Thyroid gland (tissue), 4 donors: ENCODE measurements at regions not wholly inside any gene's neighbourhood (a gene's known extent, or its start where the extent isn't known, plus 50 kb on each side); places are given as distances from the start of the nearest gene placed in this dataset.

ENCODE experiments used
- DNase-seq, 2 donors: peaks; one replicate each; pipeline ENCODE4 v3.0.0-alpha.2; 2019
- H3K27ac ChIP-seq, 3 donors: fragments of 200-600 bp; sonication (generic); 1 replicate in 2 of 3; 2 replicates in 1 of 3; pipeline ENCODE4 v1.5.1; 2016 to 2019; ENCODE audit warnings: mild to moderate bottlenecking in 1 of 3, moderate library complexity in 1 of 3
- H3K27me3 ChIP-seq: fragments of 200-600 bp; sonication (generic); one replicate; pipeline ENCODE4 v1.5.1; 2019
- H3K36me3 ChIP-seq, 2 donors: fragments of 200-600 bp; sonication (generic); one replicate each; pipeline ENCODE4 v1.5.1; 2016 to 2019
- H3K4me1 ChIP-seq, 2 donors: fragments of 200-600 bp; sonication (generic); one replicate each; pipeline ENCODE4 v1.5.1; 2017 to 2019
- H3K4me3 ChIP-seq, 3 donors: fragments of 200-600 bp; sonication (generic); replicated peaks in 1 of 3; 1 replicate in 2 of 3; 2 replicates in 1 of 3; pipeline ENCODE4 v1.5.1; 2016; ENCODE audit warnings: mild to moderate bottlenecking in 1 of 3
- H3K9me3 ChIP-seq: fragments of 200-600 bp; sonication (generic); one replicate; pipeline ENCODE4 v1.5.1; 2017
- CTCF ChIP-seq, 6 experiments: fragments of 200-600 bp in 3 of 6; fragments of 450-650 bp in 3 of 6; sonication (generic) in 3 of 6; IDR thresholded peaks; one replicate each; pipeline ENCODE4 v1.5.1; 2016 to 2019; ENCODE audit warnings: antibody characterized with exemption in 6 of 6, mild to moderate bottlenecking in 2 of 6, inconsistent platforms in 1 of 6, moderate library complexity in 1 of 6
- POLR2A ChIP-seq, 2 donors: fragments of 450-650 bp; IDR thresholded peaks; one replicate each; pipeline ENCODE4 v1.6.1; 2017; ENCODE audit warnings: antibody characterized with exemption in 2 of 2, mild to moderate bottlenecking in 2 of 2, moderate library complexity in 1 of 2
- WGBS, 2 donors: methylation state at CpG; one replicate each; pipeline ENCODE4 v1.1.5; 2017; 5-methylcytosine and 5-hydroxymethylcytosine counted together
- intact Hi-C: fragments of 100-400 bp; cut with DNase I; formaldehyde crosslinking; loops from one replicate; pipeline ENCODE4 v1.15.1; 2023

DNA sequence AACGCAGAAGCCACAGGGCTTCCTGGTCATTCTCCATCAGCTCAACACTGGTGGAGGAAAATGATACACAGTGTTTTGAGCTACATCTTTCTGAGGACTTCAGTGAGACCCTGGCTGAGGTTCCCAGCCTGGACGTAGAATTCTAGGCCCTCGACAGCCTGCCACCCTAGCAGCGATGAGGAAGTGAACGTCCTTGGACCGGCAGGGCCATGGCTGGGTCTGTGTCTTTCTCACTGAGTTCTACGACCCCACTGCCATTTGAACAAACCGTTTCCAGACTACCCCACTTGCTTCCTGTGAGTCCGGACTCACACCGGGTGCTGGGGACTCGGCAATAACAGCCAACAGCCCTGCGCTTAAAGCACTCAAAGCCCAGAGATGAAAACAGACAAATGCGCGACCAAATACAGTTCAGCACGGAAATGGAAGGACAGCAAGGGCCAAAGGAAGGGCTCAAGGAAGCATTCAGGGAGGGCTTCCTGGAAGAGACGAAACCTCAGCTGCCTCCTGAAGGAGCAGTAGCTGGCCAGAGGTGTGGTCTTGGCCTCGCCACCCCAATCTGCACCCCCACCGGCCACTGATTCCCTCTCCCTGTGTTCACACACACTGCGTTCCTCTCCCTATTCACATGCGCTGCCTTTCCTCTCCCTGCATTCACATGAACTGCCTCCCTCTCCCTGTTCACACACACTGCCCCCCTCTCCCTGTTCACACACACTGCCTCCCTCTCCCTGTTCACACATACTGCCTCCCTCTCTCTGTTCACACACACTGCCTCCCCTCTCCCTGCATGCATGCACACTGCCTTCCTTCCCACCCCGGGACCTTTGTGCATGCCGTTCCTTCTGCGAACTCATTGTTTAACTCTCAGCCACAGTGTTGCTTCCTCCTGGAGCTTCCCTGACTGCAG, 136.3 kb upstream of the PRR20G start:
- no peaks in the 10 kb centered on the region for H3K27me3 ChIP-seq
- no peak overlapping the region for H3K27ac ChIP-seq
- no peak overlapping the region for H3K4me3 ChIP-seq
- 76 to 82% methylated on average over 23 of the region's 23 CpGs for WGBS, 2 donors
- intact Hi-C loops: no loop called here
- no peaks in the 10 kb centered on the region for H3K4me1 ChIP-seq
- H3K36me3 ChIP-seq: no peaks in the 10 kb centered on the region
- no peaks in the 10 kb centered on the region for H3K9me3 ChIP-seq
- DNase-seq: no peak
- TF ChIP-seq POLR2A (IDR thresholded peaks at IDR 0.05): no peak
- TF ChIP-seq CTCF (IDR thresholded peaks at IDR 0.05): no peak

GRCh38 chr3:127422663-127423375, 135.0 kb upstream of the PRR20G start:
- Histone ChIP-seq H3K4me3 (no peak overlapping the region), H3K36me3 (no peaks in the 10 kb centered on the region), H3K9me3 (no peaks in the 10 kb centered on the region), H3K27me3 (no peaks in the 10 kb centered on the region), H3K27ac (no peak overlapping the region), H3K4me1 (no peaks in the 10 kb centered on the region)
- WGBS, 2 donors: 69 to 91% methylated on average over 9 to 16 of the region's 26 CpGs
- intact Hi-C loops: no loop called here
- no peak for DNase-seq
- TF ChIP-seq CTCF (IDR thresholded peaks at IDR 0.05): no peak
- no peak for TF ChIP-seq POLR2A (IDR thresholded peaks at IDR 0.05)

DNA sequence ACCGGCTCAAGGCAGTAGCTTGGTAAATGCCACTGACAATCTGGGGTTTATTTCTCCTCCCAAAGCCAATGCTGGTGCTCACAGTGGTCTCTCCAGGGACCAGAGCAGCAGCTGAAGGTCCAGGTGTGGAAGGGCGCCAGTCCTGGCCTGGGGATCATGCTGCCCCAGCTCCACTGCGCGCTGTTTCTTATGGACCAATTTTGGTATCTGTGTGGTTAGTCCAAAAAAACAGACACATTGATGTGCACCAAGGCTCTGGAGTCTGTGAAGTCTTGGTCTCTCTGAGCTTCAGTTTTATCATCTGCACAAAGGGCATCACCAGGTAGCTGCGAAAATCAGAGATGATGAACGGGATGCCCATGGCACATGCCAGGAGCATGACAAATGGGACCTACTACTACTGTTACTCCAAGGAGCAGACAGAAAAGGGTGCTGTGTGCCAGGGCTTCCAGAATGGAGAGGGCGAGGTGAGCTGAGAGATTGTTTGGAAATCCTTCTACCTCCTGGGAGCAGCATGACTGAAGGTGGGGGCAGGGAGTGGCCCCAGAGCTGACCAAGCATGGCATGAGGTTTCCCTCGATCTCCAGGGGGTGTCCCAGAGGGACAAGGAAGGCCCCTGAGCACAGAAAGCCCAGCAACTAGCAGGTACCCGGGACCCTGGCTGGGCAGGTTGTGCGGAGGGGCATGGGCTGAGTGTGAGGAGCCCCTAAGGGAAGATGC, 134.3 kb upstream of the PRR20G start:
- WGBS, 2 donors: 76 to 78% methylated on average over 4 to 10 of the region's 10 CpGs
- H3K4me3 ChIP-seq: no peak overlapping the region
- no peaks in the 10 kb centered on the region for H3K36me3 ChIP-seq
- no peak overlapping the region for H3K27ac ChIP-seq
- DNase-seq: no peak
- H3K27me3 ChIP-seq: no peaks in the 10 kb centered on the region
- H3K4me1 ChIP-seq: no peaks in the 10 kb centered on the region
- intact Hi-C loops: no loop called here
- TF ChIP-seq POLR2A (IDR thresholded peaks at IDR 0.05) (no peak), CTCF (IDR thresholded peaks at IDR 0.05) (no peak)
- H3K9me3 ChIP-seq: no peaks in the 10 kb centered on the region

DNA sequence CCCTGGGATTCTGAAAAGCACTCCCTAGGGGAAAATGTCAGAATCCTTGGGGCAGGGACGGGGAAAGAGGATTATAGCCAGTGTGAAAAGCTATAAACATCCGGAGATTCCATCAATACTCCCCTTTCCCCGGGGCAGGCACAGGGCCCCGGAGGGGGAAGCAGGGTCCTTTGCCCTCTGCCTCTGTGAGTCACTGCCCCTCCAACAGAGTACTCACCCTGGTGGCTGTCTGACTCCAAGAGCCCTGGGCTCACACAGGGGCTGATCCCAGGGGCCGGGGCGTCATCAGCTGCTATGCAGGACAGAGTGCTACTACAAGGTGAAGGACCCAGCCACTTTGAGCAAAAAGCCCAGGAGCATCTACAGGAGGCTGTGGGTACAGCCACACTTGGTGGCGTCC, 133.0 kb upstream of the PRR20G start:
- Histone ChIP-seq H3K9me3 (no peaks in the 10 kb centered on the region), H3K36me3 (no peaks in the 10 kb centered on the region), H3K4me1 (no peaks in the 10 kb centered on the region), H3K27me3 (no peaks in the 10 kb centered on the region), H3K27ac (no peak overlapping the region), H3K4me3 (no peak overlapping the region)
- TF ChIP-seq POLR2A (IDR thresholded peaks at IDR 0.05): no peak
- TF ChIP-seq CTCF (IDR thresholded peaks at IDR 0.05): no peak
- DNase-seq: no peak
- 38 to 48% methylated on average over 7 of the region's 7 CpGs for WGBS, 2 donors
- intact Hi-C loops: no loop called here
